IPS DF 19.7 (cell line): ENCODE measurements at regions not wholly inside any gene's neighbourhood (a gene's known extent, or its start where the extent isn't known, plus 50 kb on each side); places are given as distances from the start of the nearest gene placed in this dataset.
"Not testable (repeated sequence)": the region's sequence is repeated elsewhere in the genome, so short reads cannot be mapped to it uniquely, and the experiment has no call there.

Experiments used
- DNase-seq: peaks from one replicate; pipeline ENCODE4 v3.0.0-alpha.2; 2013; ENCODE audit warnings: low read depth, low spot score

DNA sequence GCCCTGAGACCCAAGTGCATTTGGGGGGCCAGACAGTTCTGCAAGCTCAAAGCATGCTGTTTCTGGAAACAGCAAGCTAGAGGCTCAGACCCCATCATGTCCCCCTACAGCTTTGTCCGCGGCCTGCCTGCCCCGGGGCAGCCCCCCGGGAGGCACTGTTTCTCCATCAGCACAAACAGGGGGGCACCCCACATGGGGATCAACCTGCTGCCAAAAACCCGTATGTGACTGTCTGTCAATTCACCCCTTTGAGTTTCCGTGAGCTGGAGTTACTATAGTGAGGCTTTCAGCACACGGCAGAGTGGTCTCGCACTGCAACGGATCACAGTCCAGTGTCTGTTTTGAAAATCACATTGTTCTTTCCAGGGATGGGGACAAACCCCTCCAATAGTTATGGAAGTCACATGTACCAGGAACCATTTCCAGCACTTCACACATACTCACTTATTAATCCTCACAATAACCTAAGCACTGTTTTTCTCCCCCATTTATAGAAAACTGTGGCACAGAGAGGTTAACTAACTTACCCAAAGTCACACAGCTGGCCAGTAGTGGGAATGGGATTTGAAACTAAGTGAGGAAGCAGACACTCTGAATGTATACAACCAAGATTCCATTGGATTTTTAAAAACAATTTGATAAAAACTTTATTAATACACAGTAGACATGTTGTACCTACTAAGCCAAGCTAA, 269.0 kb downstream of the C16orf95 start:
- no peak for DNase-seq

DNA sequence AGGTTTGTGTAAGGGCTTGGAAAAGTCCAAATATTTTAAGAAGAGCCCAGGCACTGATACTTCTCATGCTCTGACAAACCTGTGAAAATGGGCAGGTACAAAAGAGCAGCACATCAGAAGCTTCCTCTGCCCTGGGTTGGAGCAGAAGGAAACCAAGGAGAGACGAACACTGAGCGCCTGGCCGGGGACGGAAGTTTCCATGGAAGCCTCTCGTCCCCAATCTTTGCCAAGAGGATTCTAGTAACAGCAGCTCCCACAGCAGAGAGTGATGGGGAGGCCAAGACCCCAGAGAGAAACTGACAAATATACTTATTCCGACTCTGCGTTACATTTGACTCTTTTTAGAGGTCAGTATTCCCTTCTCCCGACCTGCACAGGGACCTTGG, 268.5 kb downstream of the C16orf95 start:
- DNase-seq = no peak

DNA sequence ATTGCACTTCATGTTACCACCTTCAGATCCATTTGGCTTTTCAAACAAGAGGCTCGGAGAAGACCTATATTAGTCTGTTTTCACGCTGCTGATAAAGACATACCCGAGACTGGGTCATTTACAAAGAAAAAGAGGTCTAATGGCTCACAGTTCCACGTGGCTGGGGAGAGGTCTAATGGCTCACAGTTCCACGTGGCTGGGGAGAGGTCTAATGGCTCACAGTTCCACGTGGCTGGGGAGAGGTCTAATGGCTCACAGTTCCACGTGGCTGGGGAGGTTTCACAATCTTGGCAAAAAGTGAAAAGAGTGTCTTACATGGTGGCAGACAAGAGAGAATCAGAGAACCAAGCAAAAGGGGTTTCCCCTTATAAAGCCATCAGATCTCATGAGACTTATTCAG, 268.0 kb downstream of the C16orf95 start:
- not testable (repeated sequence) for DNase-seq

DNA sequence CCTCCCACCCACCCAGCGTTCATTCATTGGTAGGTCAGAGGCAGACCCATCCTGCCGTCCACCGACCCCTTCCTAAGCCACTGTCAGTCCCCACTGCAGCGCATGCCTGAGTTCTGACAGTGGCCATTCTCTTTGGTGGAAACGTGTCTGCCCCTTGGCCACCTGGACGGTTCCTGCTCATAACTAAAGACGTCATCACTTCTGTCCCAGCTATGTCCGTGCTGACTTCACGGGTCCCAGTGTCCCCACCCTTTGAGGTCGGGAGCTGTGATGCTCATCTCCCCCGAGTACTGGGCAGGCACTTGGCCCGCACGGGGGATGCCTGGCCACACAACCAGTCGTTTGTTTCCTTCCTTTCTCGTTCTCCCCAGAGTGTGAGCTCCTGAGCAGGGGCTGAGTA, 267.1 kb downstream of the C16orf95 start:
- no peak for DNase-seq

DNA sequence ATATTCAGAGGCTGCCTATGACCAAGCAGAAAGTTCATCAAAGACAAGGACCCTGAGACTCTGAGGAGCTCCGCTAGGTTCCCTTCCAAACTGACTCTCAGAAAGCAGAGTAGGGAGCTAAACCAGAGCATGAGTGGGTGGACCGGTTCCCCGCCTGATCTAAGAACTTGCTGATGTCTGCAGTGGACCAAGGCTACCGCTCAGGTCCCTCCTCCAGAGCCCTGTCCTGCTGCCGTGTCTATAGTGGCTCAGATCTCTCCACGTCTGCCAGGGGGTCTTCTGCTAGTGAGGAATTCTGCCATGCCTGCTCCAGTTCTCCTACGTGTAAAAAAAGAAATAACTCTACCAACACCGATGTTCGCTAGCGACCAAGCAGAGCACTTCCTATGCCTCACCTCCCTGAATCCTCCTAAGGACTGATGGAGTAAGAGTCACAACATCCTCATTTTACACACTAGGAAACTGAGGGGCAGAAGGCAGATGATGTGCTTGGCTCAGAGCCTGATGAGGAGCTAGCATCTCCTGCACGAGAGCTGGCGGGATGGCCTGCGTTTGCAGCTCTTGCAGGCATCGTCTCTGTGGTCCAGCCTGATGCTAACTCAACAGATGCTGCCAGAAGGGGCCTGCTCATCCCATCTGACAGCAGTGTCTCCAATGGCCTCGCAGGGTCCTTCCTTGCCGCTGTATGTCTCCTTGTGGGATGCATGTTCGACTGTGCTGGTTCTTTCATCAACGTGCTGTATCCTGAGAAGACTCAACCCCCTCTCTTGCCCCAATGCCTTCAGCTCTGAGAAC, 265.5 kb downstream of the C16orf95 start:
- DNase-seq = no peak

DNA sequence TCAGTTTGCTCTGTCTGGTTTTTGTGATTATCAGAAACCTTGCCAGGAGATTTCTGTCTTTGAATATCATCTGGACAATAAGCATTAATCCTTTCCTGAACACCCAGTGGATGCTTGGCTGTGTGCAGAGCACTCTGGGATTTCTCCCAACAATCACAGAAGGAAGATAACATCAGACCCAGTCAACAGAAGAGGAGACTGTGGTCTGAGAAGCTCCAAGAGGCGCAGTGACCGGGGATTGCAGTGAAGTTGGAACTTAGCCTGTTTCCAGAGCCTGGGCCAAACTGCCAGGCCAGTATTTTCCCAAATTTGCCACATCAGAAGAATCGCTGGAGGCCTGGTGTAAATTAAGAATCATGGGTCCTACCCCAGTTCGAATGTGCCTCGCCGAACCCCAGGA, 264.7 kb downstream of the C16orf95 start:
- DNase-seq = no peak

DNA sequence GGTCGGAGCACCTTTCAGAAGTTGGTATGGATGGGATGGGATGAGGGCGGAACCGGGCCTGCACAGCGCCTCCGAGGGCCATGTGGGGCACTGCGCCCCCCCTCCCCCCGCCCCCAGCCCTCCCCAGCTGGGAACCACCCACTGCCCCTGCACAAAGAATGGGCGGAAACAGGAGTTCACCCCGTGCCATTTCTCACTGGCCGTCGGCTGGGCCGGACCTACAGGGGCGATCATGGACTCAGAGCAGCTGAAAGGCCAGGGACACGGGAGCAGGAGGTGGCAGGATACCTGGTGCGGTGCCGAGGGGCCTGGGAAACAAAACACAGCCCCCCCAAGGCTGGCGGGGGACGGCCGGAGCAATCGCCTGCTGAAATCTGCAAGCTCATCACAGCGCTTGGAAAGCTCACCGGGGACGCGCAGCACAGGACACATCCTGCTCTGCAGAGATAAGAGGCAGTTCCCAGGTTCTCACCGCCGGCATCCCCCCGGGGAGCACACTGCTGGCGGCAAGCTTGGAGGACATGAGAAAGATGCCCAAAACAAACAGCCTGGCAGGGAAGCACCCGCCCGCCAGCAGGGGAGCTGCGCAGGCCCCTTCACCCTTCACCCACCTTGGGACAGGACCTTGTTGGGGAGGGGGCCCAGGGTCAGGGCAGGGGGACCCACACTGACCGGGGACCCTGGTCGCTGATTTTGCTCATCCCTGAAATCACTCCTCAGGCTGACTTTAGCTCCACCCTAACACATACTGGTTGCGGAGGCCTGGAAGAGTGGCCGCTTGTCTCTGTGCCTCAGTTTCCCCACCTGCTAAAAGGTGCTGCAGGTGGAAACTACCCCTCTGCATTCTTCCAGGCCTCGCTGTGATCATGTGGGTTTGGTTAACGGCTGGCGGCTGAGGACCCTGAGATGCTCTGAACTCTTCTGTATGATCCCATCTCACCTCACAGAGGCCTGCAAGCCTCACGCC, 263.9 kb downstream of the C16orf95 start:
- DNase-seq = no peak

DNA sequence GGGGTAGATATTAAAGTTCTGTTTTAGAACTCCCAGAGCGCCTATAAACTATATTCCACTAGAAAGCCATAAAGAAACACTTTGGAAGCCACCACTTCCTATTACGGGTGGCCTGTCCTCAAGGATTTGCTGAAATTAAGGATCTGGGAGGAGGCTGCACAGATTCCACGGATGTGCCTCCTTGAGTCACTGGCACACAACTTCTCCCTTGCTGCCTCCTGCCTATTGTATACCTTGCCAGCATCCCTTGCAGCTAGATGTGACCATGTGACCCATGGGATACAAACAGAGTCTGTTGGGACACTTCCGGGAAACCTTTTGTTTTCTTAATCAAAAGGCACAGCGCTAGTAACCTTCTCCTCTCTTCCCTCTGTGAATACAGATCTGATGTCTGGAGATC, 263.0 kb downstream of the C16orf95 start:
- no peak for DNase-seq

DNA sequence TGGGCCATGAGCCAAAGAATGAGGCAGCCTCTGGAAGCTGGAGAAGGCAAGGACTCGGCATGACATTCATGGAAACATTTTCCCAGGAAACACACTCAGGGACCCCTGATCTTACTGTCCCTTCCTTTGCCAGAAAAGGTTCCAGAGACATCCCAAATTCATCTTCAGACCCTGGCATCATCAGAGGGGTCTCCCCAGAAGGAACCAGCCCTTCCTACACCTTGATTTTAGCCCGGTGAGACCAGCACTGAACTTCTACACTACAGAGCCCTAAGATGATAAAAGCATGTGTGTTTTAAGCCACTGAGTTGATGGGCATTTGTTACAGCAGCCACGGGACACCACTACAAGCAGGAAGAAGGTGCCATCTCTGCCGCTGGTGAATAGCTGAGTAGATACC, 262.3 kb downstream of the C16orf95 start:
- no peak for DNase-seq

DNA sequence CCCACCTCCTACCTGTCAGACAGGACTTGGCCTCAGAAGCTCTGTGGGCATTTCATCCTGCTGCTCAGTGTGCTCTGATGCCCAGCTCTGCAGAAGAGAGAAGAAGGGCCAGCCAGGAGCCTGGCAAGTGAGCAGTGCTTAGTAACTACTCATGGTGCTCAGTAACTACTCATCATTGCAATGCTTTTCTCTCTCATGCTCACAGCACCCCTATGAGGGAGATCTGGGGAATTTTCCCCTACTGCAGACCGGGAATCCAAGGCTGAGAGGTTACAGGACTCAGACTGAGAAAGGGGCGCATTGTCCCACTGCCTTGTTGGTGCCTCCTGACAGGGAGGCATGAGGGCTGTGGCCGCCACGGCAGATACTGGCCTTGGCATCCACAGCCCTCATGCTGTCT, 261.1 kb downstream of the C16orf95 start:
- DNase-seq = no peak

DNA sequence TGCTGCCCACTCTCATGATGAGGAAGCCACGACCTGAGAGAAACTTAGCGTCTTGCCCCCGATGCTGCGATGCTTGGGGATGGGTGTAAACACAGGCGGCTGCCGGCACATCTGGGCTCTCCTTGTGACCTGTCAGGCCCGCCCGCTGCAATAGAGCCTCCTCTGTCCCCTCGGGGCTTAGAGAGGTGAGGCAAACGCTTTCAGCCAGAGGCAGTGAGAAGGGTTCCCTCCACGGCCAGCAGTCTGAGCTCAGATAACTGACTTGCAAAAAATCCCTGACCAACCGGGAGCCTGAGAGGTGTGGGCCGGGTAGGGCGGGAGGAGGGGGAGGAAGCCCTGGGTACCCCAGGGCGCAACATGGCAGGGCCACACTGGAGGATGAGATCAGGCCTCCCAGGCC, 260.6 kb downstream of the C16orf95 start:
- no peak for DNase-seq

DNA sequence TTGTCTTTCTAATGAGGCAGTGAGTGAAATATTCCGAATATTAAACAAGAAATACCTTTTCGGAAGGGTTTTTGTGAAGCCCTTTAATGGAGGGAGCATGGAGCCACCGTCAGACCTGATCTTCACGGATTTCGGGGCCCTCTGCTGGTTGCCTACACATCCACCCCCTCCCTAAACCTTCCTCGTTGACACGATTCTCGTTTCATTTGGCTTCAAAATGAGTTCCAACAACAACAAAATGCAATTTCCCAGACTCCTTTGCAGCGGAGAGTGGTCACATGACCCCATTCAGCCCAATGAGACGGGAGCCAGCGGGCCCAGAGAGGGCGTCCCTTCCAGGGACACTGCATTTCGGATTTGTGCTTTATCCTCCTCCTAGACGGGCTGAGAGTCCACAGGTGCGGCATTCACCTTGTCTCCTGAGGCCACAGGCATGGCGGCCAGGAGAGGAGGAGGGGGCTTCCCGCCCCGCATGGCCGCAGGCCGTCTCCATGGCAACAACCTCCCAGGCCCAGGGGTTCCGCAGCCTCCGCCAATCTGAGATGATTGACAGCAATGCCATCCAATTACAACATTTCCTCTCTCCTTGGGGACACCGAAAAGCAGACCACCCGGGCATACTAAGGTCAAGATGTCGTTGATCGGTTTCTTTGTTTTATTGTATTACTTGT, 259.8 kb downstream of the C16orf95 start:
- DNase-seq = no peak

DNA sequence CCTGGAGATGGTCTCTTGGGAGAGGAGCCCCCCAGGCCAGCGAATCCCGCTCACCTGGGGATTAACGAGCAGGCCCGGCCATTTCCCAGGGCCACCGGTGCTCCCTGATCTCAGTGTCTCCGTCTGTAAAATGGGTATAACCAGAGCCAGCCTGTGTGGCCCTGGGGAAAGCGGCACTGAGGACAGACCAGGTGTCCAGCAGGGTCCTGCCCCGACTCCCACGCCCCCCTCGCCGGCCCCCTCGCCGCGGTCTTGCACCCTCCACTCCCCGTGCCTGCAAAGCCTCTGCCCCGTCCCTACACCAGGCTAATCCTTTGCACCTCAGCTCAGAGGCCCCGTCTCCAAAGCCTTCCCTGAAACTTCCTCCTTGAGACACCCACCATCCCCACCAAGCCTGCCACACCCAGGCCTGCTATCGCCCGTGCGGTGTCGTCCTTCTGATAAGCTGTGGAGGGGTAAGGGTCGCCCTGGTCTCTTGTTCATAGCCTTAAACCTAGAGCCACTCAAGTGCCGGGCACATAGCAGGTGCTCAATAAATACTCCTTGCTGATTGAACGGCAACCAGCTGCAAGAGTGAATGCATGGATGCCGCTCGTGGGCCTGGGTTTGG, 259.1 kb downstream of the C16orf95 start:
- no peak for DNase-seq

DNA sequence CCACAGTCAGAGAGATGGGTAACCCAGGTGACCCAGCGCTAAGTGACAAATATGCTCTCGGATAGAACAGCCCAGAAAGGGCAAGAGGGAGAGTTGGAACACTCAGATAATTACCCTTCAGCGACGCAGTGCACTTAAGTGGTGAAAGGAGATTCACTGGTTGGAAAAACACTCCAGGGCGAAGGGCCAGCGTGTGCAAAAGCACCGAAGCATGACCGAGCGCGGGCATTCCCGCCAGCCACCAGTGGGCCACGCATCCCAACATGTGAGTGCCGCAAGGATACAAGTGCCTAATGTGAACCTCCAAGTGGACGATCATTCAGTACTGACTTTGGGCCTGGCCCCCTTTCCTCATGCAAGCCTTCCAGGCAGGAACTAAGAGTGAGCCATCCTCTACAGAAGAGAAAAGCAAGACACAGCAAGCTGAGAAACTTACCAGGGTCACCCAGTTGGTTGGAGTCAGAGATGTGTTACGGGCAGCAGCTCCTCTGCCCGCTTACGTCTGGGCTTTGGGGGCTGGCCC, 258.4 kb downstream of the C16orf95 start:
- no peak for DNase-seq

DNA sequence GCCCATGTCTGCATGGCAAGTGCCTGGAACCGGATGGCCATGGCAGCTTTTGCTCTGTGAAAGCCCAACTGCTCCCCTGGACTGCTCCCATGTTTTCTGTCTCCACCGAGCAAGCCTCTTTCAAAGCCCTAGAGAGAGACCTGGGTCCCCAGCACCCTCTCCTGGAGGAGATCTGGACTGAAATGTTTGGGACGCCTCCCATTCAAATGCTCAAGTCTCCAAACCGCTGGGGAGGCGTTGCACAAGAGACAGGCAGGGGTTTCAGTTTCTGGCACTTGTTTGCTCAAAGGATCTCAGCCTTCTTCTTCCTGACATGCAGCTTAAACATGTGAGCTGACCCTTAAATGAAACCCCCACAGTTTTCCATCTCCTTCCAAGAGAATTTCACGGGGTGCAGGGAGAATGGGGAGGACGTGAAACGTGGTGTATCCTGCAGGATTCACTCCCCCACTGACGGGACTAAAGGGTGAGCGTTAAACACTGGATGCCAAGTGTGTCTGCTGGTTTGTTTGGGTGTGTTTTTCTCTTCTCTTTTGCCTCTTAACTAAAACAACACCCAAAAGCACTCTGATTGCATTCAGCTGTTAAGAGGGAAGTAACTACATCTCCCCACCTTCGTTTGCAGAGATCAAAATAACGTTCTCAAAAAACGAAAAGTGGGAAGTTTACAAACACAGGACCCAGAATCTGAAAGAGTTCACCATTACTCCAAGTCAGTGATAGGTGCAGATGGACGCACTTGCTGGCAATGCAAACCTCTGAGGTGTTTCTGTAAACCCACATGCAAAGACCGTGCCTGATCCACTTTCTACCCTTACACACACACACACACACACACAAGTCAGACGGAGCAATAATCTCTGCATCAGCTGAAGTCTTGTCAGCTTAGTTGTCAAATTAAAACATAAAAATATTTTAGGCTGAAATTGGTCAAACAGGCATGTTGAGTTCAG, 256.9 kb downstream of the C16orf95 start:
- no peak for DNase-seq

DNA sequence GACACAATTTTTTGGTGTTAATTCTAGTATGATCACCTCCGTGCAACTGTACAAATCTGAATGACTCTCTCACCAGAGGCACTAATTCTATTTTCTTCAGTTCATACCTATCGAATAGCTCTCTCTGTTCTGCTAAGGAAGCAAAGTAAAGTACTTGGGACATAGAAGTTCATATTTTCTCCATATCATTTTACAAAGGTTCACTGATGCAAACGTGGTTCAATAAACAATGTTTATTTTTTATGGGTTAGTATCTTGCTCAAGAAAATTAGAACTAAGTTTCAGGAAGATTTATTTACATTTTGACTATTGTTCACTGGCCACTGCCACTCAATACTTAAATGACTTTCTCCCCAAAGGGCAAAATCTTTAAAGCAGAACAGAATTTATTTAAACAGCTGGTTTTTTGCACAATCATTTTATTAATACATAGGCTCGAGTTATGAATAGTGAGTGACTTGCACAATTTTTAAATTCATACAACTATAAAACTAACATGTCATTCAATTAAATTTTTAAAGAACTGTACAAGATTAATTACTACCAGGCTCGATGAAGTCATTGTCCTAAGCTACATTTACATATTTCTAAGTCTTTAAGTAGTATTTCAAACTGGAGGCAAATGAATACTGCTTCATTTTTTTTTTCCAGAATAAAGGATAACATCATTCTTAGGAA, 255.8 kb downstream of the C16orf95 start:
- DNase-seq = no peak

DNA sequence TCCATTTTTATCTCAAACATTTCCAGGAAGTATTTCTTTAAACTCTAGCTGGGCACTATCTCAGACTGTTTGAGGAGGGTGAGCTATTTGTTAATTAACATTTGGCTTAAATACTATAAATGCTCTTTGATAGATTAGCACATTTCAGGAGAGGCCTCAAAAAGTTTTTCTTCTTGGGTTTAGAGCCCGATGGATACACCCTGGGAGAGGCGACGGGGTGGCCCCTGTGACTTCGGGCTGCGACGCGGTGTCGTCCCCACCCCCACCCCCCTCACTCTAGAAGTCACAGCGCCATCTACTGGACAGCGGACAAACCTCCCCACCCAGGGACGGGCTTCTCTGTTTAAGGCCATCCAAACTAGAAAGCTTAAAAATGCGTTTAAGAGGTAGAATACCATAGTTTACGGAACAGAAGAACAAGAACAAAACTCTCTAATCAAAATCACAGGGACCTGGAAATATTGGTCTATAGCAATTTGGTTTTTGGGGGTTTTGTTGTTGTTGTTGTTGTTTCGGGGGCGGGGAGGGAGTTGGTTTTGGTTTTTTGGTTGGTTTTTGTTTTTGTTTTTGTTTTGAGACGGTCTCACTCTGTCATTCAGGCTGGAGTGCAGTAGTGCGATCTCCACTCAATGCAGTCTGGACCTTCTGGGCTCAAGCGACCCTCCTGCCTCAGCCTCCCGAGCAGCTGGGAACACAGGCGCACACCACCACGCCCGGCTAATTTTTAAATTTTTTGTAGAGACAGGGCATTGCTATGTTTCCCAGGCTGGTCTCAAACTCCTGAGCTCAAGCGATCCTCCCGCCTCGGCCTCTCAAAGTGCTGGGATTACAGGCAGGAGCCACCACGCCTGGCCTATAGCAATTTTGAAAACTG, 254.4 kb downstream of the C16orf95 start:
- no peak for DNase-seq

DNA sequence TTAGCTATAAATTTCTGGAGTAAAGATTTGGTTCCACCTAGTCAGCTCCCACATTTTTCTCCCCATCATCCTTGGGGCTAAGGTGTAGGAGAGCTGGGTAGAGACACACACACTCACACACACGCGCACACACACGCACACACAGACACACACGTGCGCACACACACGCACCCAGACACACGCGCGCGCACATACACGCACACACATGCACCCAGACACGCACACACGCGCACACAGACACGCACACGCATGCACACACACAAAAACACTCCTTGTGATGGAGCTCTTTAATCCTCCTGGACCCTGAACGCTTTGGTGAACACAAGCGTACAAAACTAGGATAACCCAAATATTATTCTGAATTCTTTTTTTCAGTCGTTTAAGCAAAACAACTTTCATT, 253.6 kb downstream of the C16orf95 start:
- no peak for DNase-seq
